GM23338 (cell line): ENCODE measurements at regions not wholly inside any gene's neighbourhood (a gene's known extent, or its start where the extent isn't known, plus 50 kb on each side); places are given as distances from the start of the nearest gene placed in this dataset.

Experiments
- CREB1 ChIP-seq: fragments of 250-450 bp; sonication (Bioruptor Pico); IDR thresholded peaks from 2 replicates; pipeline ENCODE4 v1.5.0; 2020; ENCODE audit warnings: low read depth, mild to moderate bottlenecking, moderate library complexity
- CTCF ChIP-seq, 2 experiments: fragments of 200-600 bp in 1 of 2; sonication (generic) in 1 of 2; conservative IDR thresholded peaks; 2 replicates each; pipeline versions ENCODE4 v1.5.1 to v1.6.1; 2016 to 2017; ENCODE audit warnings: antibody characterized with exemption in 2 of 2, low read depth in 2 of 2, mild to moderate bottlenecking in 2 of 2, moderate library complexity in 1 of 2
- EZH2 ChIP-seq: fragments of 200-600 bp; sonication (generic); IDR thresholded peaks from one replicate; pipeline ENCODE4 v1.8.0; 2017; ENCODE audit warnings: antibody characterized with exemption, mild to moderate bottlenecking, low read depth; ENCODE audit not compliant: unreplicated experiment
- POLR2AphosphoS5 ChIP-seq: IDR thresholded peaks from 2 replicates; pipeline ENCODE4 v1.6.1; 2016; ENCODE audit warnings: antibody characterized with exemption, low read depth
- REST ChIP-seq: IDR thresholded peaks from one replicate; pipeline ENCODE4 v1.6.1; 2018; ENCODE audit warnings: antibody characterized with exemption; ENCODE audit not compliant: unreplicated experiment

DNA sequence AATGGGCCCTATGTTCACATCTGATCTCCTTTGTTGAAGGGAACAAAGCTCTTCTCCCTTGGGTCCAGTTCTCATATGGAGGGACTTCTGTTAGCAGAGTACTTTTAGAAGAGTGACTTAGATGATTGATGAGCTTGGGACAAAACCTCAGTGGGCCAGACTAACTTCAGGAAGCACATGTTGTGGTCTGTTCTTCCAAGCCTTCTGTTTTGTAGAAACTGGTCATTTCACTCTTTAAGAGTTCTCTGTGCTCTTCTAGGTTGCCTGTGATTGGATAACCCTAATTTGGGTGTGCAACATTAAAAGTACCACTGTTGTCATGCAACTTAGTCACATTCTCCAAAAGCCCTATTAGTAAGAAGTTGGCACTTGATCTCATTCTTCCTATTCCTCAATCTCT, 183.5 kb upstream of the ACO1 start:
- no peak for TF ChIP-seq CTCF (conservative IDR thresholded peaks at IDR 0.05; ENCODE audit: low read depth in 2 of 2)
- TF ChIP-seq POLR2AphosphoS5, result no peak
- TF ChIP-seq REST, result no peak
- TF ChIP-seq EZH2, result no peak
- no peak for TF ChIP-seq CREB1 (CRISPR knock-in tag)
